B cell (primary cell): ENCODE measurements at regions not wholly inside any gene's neighbourhood (a gene's known extent, or its start where the extent isn't known, plus 50 kb on each side); places are given as distances from the start of the nearest gene placed in this dataset.

ENCODE experiments used
- ATAC-seq: fragments of 200-7000 bp; cut with Tn5 transposase; one replicate; pipeline ENCODE4 v1.10.0; 2021; ENCODE audit warnings: low read depth, mild to moderate bottlenecking, moderate number of reproducible peaks, moderate library complexity
- CTCF ChIA-PET: fragments of 350-600 bp; sonication (Branson Sonifier 250); formaldehyde crosslinking; loops from one replicate; lab custom pipeline; 2021; ENCODE audit warnings: antibody characterized with exemption, inconsistent platforms; lab: Charles Lee
- POLR2A ChIA-PET: fragments of 350-600 bp; sonication (Branson Sonifier 250); formaldehyde crosslinking; loops from one replicate; lab custom pipeline; 2021; ENCODE audit warnings: antibody characterized with exemption; lab: Charles Lee
- DNase-seq: peaks from one replicate; pipeline ENCODE4 v3.0.0; 2013
- H2AFZ ChIP-seq: 2 replicates; pipeline ENCODE4 v1.6.1; 2012; ENCODE audit warnings: mild to moderate bottlenecking, low read depth, low read length; ENCODE audit not compliant: insufficient read depth, poor library complexity, severe bottlenecking
- H3K27ac ChIP-seq, 2 donors: 1 replicate in 1 of 2; 2 replicates in 1 of 2; pipeline ENCODE4 v1.5.1; 2012 to 2013; ENCODE audit warnings: low read length in 2 of 2, mild to moderate bottlenecking in 2 of 2, moderate library complexity in 1 of 2
- H3K27me3 ChIP-seq, 4 experiments: fragments of 200-600 bp in 1 of 4; sonication (generic) in 1 of 4; replicated peaks in 1 of 4; 1 replicate in 2 of 4; 2 replicates in 2 of 4; pipeline versions ENCODE4 v1.6.1 to v1.7.0; 2013 to 2016; ENCODE audit warnings: low read length in 3 of 4, mild to moderate bottlenecking in 2 of 4, mixed read lengths in 1 of 4, moderate library complexity in 1 of 4; ENCODE audit not compliant: insufficient read depth in 4 of 4, control insufficient read depth in 3 of 4; ENCODE audit errors: control extremely low read depth in 1 of 4
- H3K36me3 ChIP-seq, 2 experiments: replicated peaks in 1 of 2; 1 replicate in 1 of 2; 2 replicates in 1 of 2; pipeline versions ENCODE4 v1.6.1 to v1.7.1; 2013; ENCODE audit warnings: low read length in 1 of 2; ENCODE audit not compliant: insufficient read depth in 2 of 2, control insufficient read depth in 1 of 2; ENCODE audit errors: control extremely low read depth in 1 of 2, extremely low read depth in 1 of 2
- H3K4me1 ChIP-seq, 2 donors: fragments of 200-600 bp in 1 of 2; sonication (generic) in 1 of 2; 1 replicate in 1 of 2; 2 replicates in 1 of 2; pipeline versions ENCODE4 v1.5.1 to v1.6.1; 2013 to 2017; ENCODE audit warnings: low read length in 2 of 2; ENCODE audit not compliant: control insufficient read depth in 2 of 2, insufficient read depth in 2 of 2
- H3K4me2 ChIP-seq: replicated peaks from 2 replicates; pipeline ENCODE3; 2012; ENCODE audit warnings: mild to moderate bottlenecking, low read depth, low read length; ENCODE audit not compliant: poor library complexity, severe bottlenecking
- H3K4me3 ChIP-seq, 5 experiments: fragments of 200-600 bp in 1 of 5; sonication (generic) in 1 of 5; 1 replicate in 3 of 5; 2 replicates in 2 of 5; pipeline versions ENCODE4 v1.5.1 to v1.7.0; 2011 to 2016; ENCODE audit warnings: low read length in 4 of 5, mild to moderate bottlenecking in 4 of 5, low read depth in 2 of 5, control low read depth in 1 of 5, moderate library complexity in 1 of 5; ENCODE audit not compliant: insufficient read depth in 1 of 5; ENCODE audit errors: control extremely low read depth in 1 of 5, extremely low read depth in 1 of 5
- H3K79me2 ChIP-seq: fragments of 200-600 bp; sonication (generic); one replicate; pipeline ENCODE4 v1.6.0; 2016; ENCODE audit warnings: low read length; ENCODE audit not compliant: control insufficient read depth, insufficient read depth
- H3K9ac ChIP-seq: fragments of 200-600 bp; sonication (generic); 2 replicates; pipeline ENCODE4 v1.6.1; 2017; ENCODE audit warnings: mild to moderate bottlenecking, low read length, moderate library complexity
- H3K9me3 ChIP-seq, 3 donors: one replicate each; pipeline versions ENCODE4 v1.6.1 to v1.7.1; 2013; ENCODE audit warnings: low read length in 2 of 3; ENCODE audit not compliant: control insufficient read depth in 2 of 3, insufficient read depth in 1 of 3; ENCODE audit errors: control extremely low read depth in 1 of 3
- H4K20me1 ChIP-seq: 2 replicates; pipeline ENCODE4 v1.6.0; 2012; ENCODE audit warnings: mild to moderate bottlenecking, low read length; ENCODE audit not compliant: insufficient read depth, control insufficient read depth, poor library complexity, severe bottlenecking
- H3K27ac Mint-ChIP-seq: one replicate; pipeline ENCODE4 v1.8.0; 2021; ENCODE audit warnings: mixed read lengths
- H3K27me3 Mint-ChIP-seq: one replicate; pipeline ENCODE4 v1.8.0; 2021; ENCODE audit warnings: mixed read lengths
- H3K4me1 Mint-ChIP-seq: one replicate; pipeline ENCODE4 v1.8.0; 2021; ENCODE audit warnings: mixed read lengths
- H3K4me3 Mint-ChIP-seq: one replicate; pipeline ENCODE4 v1.8.0; 2021; ENCODE audit warnings: mixed read lengths
- H3K9me3 Mint-ChIP-seq: one replicate; pipeline ENCODE4 v1.8.0; 2022; ENCODE audit warnings: mixed read lengths; ENCODE audit not compliant: insufficient read depth
- EZH2 ChIP-seq: IDR thresholded peaks from 2 replicates; pipeline ENCODE4 v1.6.1; 2012; ENCODE audit warnings: borderline replicate concordance, low read depth, mild to moderate bottlenecking, moderate library complexity, low read length; ENCODE audit not compliant: insufficient read depth, poor library complexity, severe bottlenecking
- WGBS: methylation state at CpG from one replicate; pipeline ENCODE4 v1.1.5; 2013; ENCODE audit warnings: missing lambda C conversion rate; ENCODE audit not compliant: insufficient coverage; 5-methylcytosine and 5-hydroxymethylcytosine counted together
- intact Hi-C: fragments of 100-400 bp; cut with micrococcal nuclease; formaldehyde crosslinking; loops from one replicate; pipeline ENCODE4 v1.10.0; 2022
- TF ChIP-seq, protein P1 (sequence below): fragments of 200-600 bp; IDR thresholded peaks from one replicate; pipeline ENCODE4 v1.8.0; 2022; ENCODE audit warnings: antibody characterized with exemption, mild to moderate bottlenecking

DNA sequence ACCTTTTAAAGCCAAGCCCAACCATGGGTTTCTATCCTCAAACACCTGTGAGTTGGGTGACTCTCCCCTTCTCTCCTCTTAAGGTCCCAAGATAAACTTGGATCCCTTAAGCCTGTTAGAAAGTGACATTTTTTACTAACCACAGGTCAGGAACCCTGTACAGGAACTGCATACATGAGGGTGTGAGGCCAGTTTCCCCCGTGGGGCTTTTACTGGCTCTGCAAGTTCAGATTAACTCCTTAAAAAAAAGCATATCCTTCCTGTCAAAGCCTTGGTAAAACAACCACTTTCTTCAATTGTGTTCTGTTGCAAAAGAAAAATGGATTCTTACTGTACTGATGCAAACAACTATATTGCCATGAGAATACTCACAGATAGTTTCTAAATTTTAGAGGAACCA lies 2638.7 kb upstream of the PCDH20 start:
- no peaks in the 10 kb centered on the region for H3K27me3 Mint-ChIP-seq
- no CpG with 5 or more reads among the region's 1 CpG for WGBS
- no peak overlapping the region for H3K27ac Mint-ChIP-seq
- no peak overlapping the region for H3K4me3 Mint-ChIP-seq
- no peaks in the 10 kb centered on the region for H3K4me1 Mint-ChIP-seq
- no peak for ATAC-seq
- no peaks in the 10 kb centered on the region for H3K79me2 ChIP-seq
- DNase-seq, result no peak
- no peak overlapping the region for H3K4me2 ChIP-seq
- H2AFZ ChIP-seq, result no peak overlapping the region
- POLR2A ChIA-PET, result no interaction called here
- H3K4me1 ChIP-seq, result no peaks in the 10 kb centered on the region
- H3K9ac ChIP-seq, result no peak overlapping the region
- intact Hi-C loops, result no loop called here
- H3K27me3 ChIP-seq, result no peaks in the 10 kb centered on the region
- H3K9me3 Mint-ChIP-seq, result peaks cover 3% of the 10 kb centered on the region
- CTCF ChIA-PET, result no interaction called here
- TF ChIP-seq EZH2, result no peak
- no peaks in the 10 kb centered on the region for H3K9me3 ChIP-seq
- H4K20me1 ChIP-seq, result no peaks in the 10 kb centered on the region
- H3K27ac ChIP-seq, result no peak overlapping the region
- no peak overlapping the region for H3K4me3 ChIP-seq
- H3K36me3 ChIP-seq, result no peaks in the 10 kb centered on the region

DNA sequence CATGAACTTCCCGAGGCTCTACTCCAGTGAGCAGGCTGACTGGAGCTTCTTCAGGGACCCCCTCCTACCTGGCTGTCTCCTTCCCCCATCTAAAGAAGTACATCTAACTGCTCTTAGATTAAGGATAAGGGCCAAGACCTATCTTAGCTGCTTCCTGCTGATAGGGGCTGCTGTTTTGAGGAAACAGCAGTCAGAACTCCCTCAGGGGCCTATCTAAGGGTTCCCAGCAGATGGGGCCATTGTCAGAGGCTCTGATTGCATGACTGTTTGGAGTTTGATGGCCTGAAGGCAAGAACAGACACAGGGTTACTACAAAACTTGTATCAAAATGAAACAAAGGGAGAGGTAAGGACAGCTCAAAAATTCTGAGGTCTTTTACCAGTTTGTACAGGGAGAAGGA lies 2636.9 kb upstream of the PCDH20 start:
- H3K4me3 ChIP-seq, result no peak overlapping the region
- Mint-ChIP-seq H3K4me3 (no peak overlapping the region), H3K4me1 (no peaks in the 10 kb centered on the region), H3K27ac (no peak overlapping the region), H3K9me3 (peaks cover 3% of the 10 kb centered on the region), H3K27me3 (no peaks in the 10 kb centered on the region)
- TF ChIP-seq, protein P1, sequence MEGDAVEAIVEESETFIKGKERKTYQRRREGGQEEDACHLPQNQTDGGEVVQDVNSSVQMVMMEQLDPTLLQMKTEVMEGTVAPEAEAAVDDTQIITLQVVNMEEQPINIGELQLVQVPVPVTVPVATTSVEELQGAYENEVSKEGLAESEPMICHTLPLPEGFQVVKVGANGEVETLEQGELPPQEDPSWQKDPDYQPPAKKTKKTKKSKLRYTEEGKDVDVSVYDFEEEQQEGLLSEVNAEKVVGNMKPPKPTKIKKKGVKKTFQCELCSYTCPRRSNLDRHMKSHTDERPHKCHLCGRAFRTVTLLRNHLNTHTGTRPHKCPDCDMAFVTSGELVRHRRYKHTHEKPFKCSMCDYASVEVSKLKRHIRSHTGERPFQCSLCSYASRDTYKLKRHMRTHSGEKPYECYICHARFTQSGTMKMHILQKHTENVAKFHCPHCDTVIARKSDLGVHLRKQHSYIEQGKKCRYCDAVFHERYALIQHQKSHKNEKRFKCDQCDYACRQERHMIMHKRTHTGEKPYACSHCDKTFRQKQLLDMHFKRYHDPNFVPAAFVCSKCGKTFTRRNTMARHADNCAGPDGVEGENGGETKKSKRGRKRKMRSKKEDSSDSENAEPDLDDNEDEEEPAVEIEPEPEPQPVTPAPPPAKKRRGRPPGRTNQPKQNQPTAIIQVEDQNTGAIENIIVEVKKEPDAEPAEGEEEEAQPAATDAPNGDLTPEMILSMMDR, result no peak
- no peak for TF ChIP-seq EZH2
- no peak for ATAC-seq
- no peak overlapping the region for H3K9ac ChIP-seq
- H3K9me3 ChIP-seq, result no peaks in the 10 kb centered on the region
- ChIA-PET CTCF (no interaction called here), POLR2A (no interaction called here)
- H3K36me3 ChIP-seq, result no peaks in the 10 kb centered on the region
- H3K27me3 ChIP-seq, result no peaks in the 10 kb centered on the region
- intact Hi-C loops, result no loop called here
- no peaks in the 10 kb centered on the region for H3K4me1 ChIP-seq
- no peaks in the 10 kb centered on the region for H4K20me1 ChIP-seq
- WGBS, result 71% methylated on average over 1 of the region's 1 CpG
- no peak overlapping the region for H2AFZ ChIP-seq
- DNase-seq, result no peak
- H3K4me2 ChIP-seq, result no peak overlapping the region
- H3K27ac ChIP-seq, result no peak overlapping the region
- H3K79me2 ChIP-seq, result no peaks in the 10 kb centered on the region
